Non-pigmented ciliary epithelial cell (primary cell): ENCODE measurements at regions not wholly inside any gene's neighbourhood (a gene's known extent, or its start where the extent isn't known, plus 50 kb on each side); places are given as distances from the start of the nearest gene placed in this dataset.

Experiments
- DNase-seq: peaks from one replicate; pipeline ENCODE4 v3.0.0-alpha.2; 2010; ENCODE audit warnings: low read depth

- DNase-seq, result no peak
Observed at GRCh38 chr6:44679438-44680201, 292.1 kb downstream of the CDC5L start.

GRCh38 chr6:44680202-44680720 lies 292.8 kb downstream of the CDC5L start:
- DNase-seq, result no peak

- DNase-seq, result no peak
Observed at GRCh38 chr6:44681761-44682160, 294.3 kb downstream of the CDC5L start.

- no peak for DNase-seq
Observed at GRCh38 chr6:44682280-44682679, 294.8 kb downstream of the CDC5L start.

- DNase-seq, result no peak
Observed at GRCh38 chr6:44682987-44683779, 295.7 kb downstream of the CDC5L start.

GRCh38 chr6:44685213-44685612 lies 297.7 kb downstream of the CDC5L start:
- no peak for DNase-seq

GRCh38 chr6:44696099-44696498 lies 308.6 kb downstream of the CDC5L start:
- peak; percentile 53 for DNase-seq

GRCh38 chr6:44696686-44697085 lies 309.2 kb downstream of the CDC5L start:
- DNase-seq, result no peak

GRCh38 chr6:44697327-44697726 lies 309.8 kb downstream of the CDC5L start:
- no peak for DNase-seq

- no peak for DNase-seq
Observed at GRCh38 chr6:44698602-44699001, 311.1 kb downstream of the CDC5L start.

GRCh38 chr6:44699082-44699481 lies 311.6 kb downstream of the CDC5L start:
- DNase-seq, result no peak

GRCh38 chr6:44699851-44700250 lies 312.3 kb downstream of the CDC5L start:
- DNase-seq, result no peak

- no peak for DNase-seq
Observed at GRCh38 chr6:44700422-44700821, 312.9 kb downstream of the CDC5L start.

- no peak for DNase-seq
Observed at GRCh38 chr6:44701038-44701636, 313.6 kb downstream of the CDC5L start.

GRCh38 chr6:44701637-44702101 lies 314.2 kb downstream of the CDC5L start:
- DNase-seq, result no peak

- no peak for DNase-seq
Observed at GRCh38 chr6:44702292-44702691, 314.8 kb downstream of the CDC5L start.

- no peak for DNase-seq
Observed at GRCh38 chr6:44704240-44705150, 317.0 kb downstream of the CDC5L start.

GRCh38 chr6:44705596-44705995 lies 318.1 kb downstream of the CDC5L start:
- DNase-seq, result no peak

GRCh38 chr6:44706011-44706410 lies 318.5 kb downstream of the CDC5L start:
- DNase-seq, result no peak

GRCh38 chr6:44708208-44708607 lies 320.7 kb downstream of the CDC5L start:
- no peak for DNase-seq

GRCh38 chr6:44712353-44713111 lies 325.0 kb downstream of the CDC5L start:
- DNase-seq, result no peak
